ENCODE measurements at regions not wholly inside any gene's neighbourhood (a gene's known extent, or its start where the extent isn't known, plus 50 kb on each side); places are given as distances from the start of the nearest gene placed in this dataset.
A peak's percentile ranks its signal among the peaks of the same experiment; 100 is the strongest.

GRCh38 chr1:38238294-38238693 is 191.7 kb upstream of the POU3F1 start:
- Mint-ChIP-seq H3K27ac (no peak overlapping the region), H3K4me3 (no peak overlapping the region), H3K27me3 (ENCODE audit: insufficient read depth, low read depth) (peaks cover 13% of the 10 kb centered on the region), H3K36me3 (no peaks in the 10 kb centered on the region), H3K9me3 (peaks cover 2% of the 10 kb centered on the region), H3K4me1 (peaks cover 14% of the 10 kb centered on the region)
- no peaks in the 10 kb centered on the region for H3K79me2 ChIP-seq (ENCODE audit: low read depth)
- H3K9ac ChIP-seq, result no peak overlapping the region
- H3K9me3 ChIP-seq (ENCODE audit: low read depth), result no peaks in the 10 kb centered on the region
- DNase-seq (ENCODE audit: low spot score), result no peak
- no peak overlapping the region for H3K4me2 ChIP-seq
- no peaks in the 10 kb centered on the region for H3F3A ChIP-seq (ENCODE audit: low read depth)
- H4K20me1 ChIP-seq (ENCODE audit: low read depth), result no peaks in the 10 kb centered on the region
- no peak overlapping the region for H2AFZ ChIP-seq (replicated peaks)
- no peak overlapping the region for H3K4me3 ChIP-seq
- H3K36me3 ChIP-seq, result no peaks in the 10 kb centered on the region
- H3K27ac ChIP-seq, result no peak overlapping the region
- no peaks in the 10 kb centered on the region for H3K27me3 ChIP-seq
- TF ChIP-seq EZH2 (IDR thresholded peaks at IDR 0.05) (no peak), EZH2phosphoT487 (IDR thresholded peaks at IDR 0.05) (no peak), CTCF (IDR thresholded peaks at IDR 0.05) (no peak)
- peaks cover 8% of the 10 kb centered on the region for H3K4me1 ChIP-seq

GRCh38 chr1:38235705-38236104 is 189.1 kb upstream of the POU3F1 start:
- Histone ChIP-seq H3K27ac (no peak overlapping the region), H4K20me1 (ENCODE audit: low read depth) (no peaks in the 10 kb centered on the region), H2AFZ (replicated peaks) (no peak overlapping the region), H3K36me3 (no peaks in the 10 kb centered on the region), H3K4me3 (no peak overlapping the region), H3K9ac (no peak overlapping the region), H3K27me3 (no peaks in the 10 kb centered on the region), H3F3A (ENCODE audit: low read depth) (no peaks in the 10 kb centered on the region), H3K4me2 (no peak overlapping the region), H3K79me2 (ENCODE audit: low read depth) (no peaks in the 10 kb centered on the region), H3K4me1 (no peaks in the 10 kb centered on the region), H3K9me3 (ENCODE audit: low read depth) (no peaks in the 10 kb centered on the region)
- Mint-ChIP-seq H3K9me3 (peaks cover 2% of the 10 kb centered on the region), H3K36me3 (no peaks in the 10 kb centered on the region), H3K4me1 (no peaks in the 10 kb centered on the region), H3K27me3 (ENCODE audit: insufficient read depth, low read depth) (peaks cover 15% of the 10 kb centered on the region), H3K4me3 (no peak overlapping the region), H3K27ac (peak overlapping the region; percentile 47)
- DNase-seq (ENCODE audit: low spot score), result no peak
- TF ChIP-seq EZH2phosphoT487 (IDR thresholded peaks at IDR 0.05) (no peak), EZH2 (IDR thresholded peaks at IDR 0.05) (no peak), CTCF (IDR thresholded peaks at IDR 0.05) (no peak)

GRCh38 chr1:38231941-38232340 is 185.3 kb upstream of the POU3F1 start:
- H3K9me3 ChIP-seq (ENCODE audit: low read depth), result no peaks in the 10 kb centered on the region
- no peaks in the 10 kb centered on the region for H3K36me3 Mint-ChIP-seq
- no peaks in the 10 kb centered on the region for H4K20me1 ChIP-seq (ENCODE audit: low read depth)
- no peaks in the 10 kb centered on the region for H3K27me3 ChIP-seq
- no peaks in the 10 kb centered on the region for H3K4me1 ChIP-seq
- no peaks in the 10 kb centered on the region for H3F3A ChIP-seq (ENCODE audit: low read depth)
- no peak overlapping the region for H3K4me3 Mint-ChIP-seq
- TF ChIP-seq EZH2phosphoT487 (IDR thresholded peaks at IDR 0.05) (no peak), CTCF (IDR thresholded peaks at IDR 0.05) (no peak), EZH2 (IDR thresholded peaks at IDR 0.05) (no peak)
- peaks cover 5% of the 10 kb centered on the region for H3K9me3 Mint-ChIP-seq
- no peak overlapping the region for H3K4me2 ChIP-seq
- H3K4me1 Mint-ChIP-seq, result no peaks in the 10 kb centered on the region
- no peak overlapping the region for H3K9ac ChIP-seq
- H3K36me3 ChIP-seq, result no peaks in the 10 kb centered on the region
- H3K27me3 Mint-ChIP-seq (ENCODE audit: insufficient read depth, low read depth), result peaks cover 13% of the 10 kb centered on the region
- no peak overlapping the region for H3K27ac ChIP-seq
- no peaks in the 10 kb centered on the region for H3K79me2 ChIP-seq (ENCODE audit: low read depth)
- no peak overlapping the region for H3K27ac Mint-ChIP-seq
- H3K4me3 ChIP-seq, result no peak overlapping the region
- no peak for DNase-seq (ENCODE audit: low spot score)
- no peak overlapping the region for H2AFZ ChIP-seq (replicated peaks)
